ENCODE measurements at regions not wholly inside any gene's neighbourhood (a gene's known extent, or its start where the extent isn't known, plus 50 kb on each side); places are given as distances from the start of the nearest gene placed in this dataset.

DNA sequence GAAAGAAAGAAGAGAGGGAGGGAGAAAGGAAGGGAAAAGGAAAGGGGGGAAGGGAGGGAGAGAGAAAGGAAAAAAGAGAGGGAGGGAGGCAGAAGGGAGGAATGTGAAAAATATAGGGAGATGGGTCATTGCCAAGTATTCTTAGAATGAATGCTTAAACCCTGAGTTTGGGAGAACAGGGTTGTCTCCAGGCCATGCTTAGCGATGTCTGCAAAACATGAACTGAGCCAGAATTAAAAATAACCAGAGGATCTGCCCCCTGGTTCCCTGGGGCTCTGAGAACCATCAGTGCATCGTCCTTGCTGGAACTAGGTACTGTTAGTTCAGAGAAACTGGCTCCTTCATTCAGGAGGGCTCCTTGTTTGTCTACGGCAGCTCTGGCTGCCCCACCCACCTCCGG, 170.4 kb downstream of the IRX5 start:
- POLR2A ChIA-PET = no interaction called here
- 76% methylated on average over 3 of the region's 4 CpGs for WGBS (ENCODE audit: insufficient coverage)
- CTCF ChIA-PET = no interaction called here
- Mint-ChIP-seq H3K4me1 (no peaks in the 10 kb centered on the region), H3K9me3 (ENCODE audit: insufficient read depth) (peaks cover 2% of the 10 kb centered on the region), H3K27ac (no peak overlapping the region), H3K27me3 (no peaks in the 10 kb centered on the region), H3K4me3 (no peak overlapping the region)
- Histone ChIP-seq H3K9me3 (ENCODE audit: control extremely low read depth in 1 of 3, control insufficient read depth in 2 of 3, insufficient read depth in 1 of 3, low read length in 2 of 3) (peaks cover 0 to 24% (median 6%) of the 10 kb centered on the region in 3 donors), H3K4me3 (ENCODE audit: control extremely low read depth in 1 of 5, extremely low read depth in 1 of 5, insufficient read depth in 1 of 5, low read depth in 2 of 5, low read length in 4 of 5) (no peak overlapping the region), H3K27me3 (replicated peaks in 1 of 4; ENCODE audit: control extremely low read depth in 1 of 4, control insufficient read depth in 3 of 4, insufficient read depth in 4 of 4, low read length in 3 of 4) (no peaks in the 10 kb centered on the region), H4K20me1 (ENCODE audit: control insufficient read depth, insufficient read depth, low read length, poor library complexity, severe bottlenecking) (no peaks in the 10 kb centered on the region), H3K36me3 (replicated peaks in 1 of 2; ENCODE audit: control extremely low read depth in 1 of 2, control insufficient read depth in 1 of 2, extremely low read depth in 1 of 2, insufficient read depth in 2 of 2, low read length in 1 of 2) (no peaks in the 10 kb centered on the region), H2AFZ (ENCODE audit: insufficient read depth, low read depth, low read length, poor library complexity, severe bottlenecking) (no peak overlapping the region), H3K4me2 (replicated peaks; ENCODE audit: low read depth, low read length, poor library complexity, severe bottlenecking) (no peak overlapping the region), H3K79me2 (ENCODE audit: control insufficient read depth, insufficient read depth, low read length) (no peaks in the 10 kb centered on the region), H3K27ac (ENCODE audit: low read length in 2 of 2) (no peak overlapping the region), H3K4me1 (ENCODE audit: control insufficient read depth in 2 of 2, insufficient read depth in 2 of 2, low read length in 2 of 2) (no peaks in the 10 kb centered on the region), H3K9ac (ENCODE audit: low read length) (no peak overlapping the region)
- intact Hi-C loops (cut with micrococcal nuclease) = no loop called here
- ATAC-seq (ENCODE audit: low read depth) (no peak), DNase-seq (no peak)
- TF ChIP-seq EZH2 (IDR thresholded peaks at IDR 0.05; ENCODE audit: borderline replicate concordance, insufficient read depth, low read depth, low read length, poor library complexity, severe bottlenecking) = no peak
- TF ChIP-seq, protein P1, sequence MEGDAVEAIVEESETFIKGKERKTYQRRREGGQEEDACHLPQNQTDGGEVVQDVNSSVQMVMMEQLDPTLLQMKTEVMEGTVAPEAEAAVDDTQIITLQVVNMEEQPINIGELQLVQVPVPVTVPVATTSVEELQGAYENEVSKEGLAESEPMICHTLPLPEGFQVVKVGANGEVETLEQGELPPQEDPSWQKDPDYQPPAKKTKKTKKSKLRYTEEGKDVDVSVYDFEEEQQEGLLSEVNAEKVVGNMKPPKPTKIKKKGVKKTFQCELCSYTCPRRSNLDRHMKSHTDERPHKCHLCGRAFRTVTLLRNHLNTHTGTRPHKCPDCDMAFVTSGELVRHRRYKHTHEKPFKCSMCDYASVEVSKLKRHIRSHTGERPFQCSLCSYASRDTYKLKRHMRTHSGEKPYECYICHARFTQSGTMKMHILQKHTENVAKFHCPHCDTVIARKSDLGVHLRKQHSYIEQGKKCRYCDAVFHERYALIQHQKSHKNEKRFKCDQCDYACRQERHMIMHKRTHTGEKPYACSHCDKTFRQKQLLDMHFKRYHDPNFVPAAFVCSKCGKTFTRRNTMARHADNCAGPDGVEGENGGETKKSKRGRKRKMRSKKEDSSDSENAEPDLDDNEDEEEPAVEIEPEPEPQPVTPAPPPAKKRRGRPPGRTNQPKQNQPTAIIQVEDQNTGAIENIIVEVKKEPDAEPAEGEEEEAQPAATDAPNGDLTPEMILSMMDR (IDR thresholded peaks at IDR 0.05) = no peak

DNA sequence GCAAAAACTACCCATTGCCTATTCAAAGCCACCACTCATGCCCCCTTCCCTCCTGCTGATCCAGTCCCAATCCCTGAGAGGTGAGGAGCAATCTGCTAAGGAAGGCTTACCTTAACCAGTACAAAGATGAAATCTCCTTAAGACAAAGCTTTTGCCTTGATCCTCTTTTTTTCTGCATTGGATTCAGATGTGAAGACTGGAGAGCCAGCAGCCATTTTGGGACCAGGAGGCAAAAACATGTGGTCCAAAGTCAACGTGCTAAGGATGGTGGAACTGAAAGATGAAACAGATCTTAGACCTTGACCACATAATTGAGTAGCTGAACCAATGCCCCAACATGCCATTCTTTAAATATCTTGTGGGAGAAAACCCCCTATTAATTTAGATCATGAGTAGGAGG, 171.4 kb downstream of the IRX5 start:
- no CpG with 5 or more reads among the region's 1 CpG for WGBS (ENCODE audit: insufficient coverage)
- ATAC-seq (ENCODE audit: low read depth) = no peak
- H3K27ac ChIP-seq (ENCODE audit: low read length in 2 of 2) = no peak overlapping the region
- no peak for DNase-seq
- H3K36me3 ChIP-seq (replicated peaks in 1 of 2; ENCODE audit: control extremely low read depth in 1 of 2, control insufficient read depth in 1 of 2, extremely low read depth in 1 of 2, insufficient read depth in 2 of 2, low read length in 1 of 2) = no peaks in the 10 kb centered on the region
- TF ChIP-seq EZH2 (IDR thresholded peaks at IDR 0.05; ENCODE audit: borderline replicate concordance, insufficient read depth, low read depth, low read length, poor library complexity, severe bottlenecking) = no peak
- TF ChIP-seq, protein P1 (IDR thresholded peaks at IDR 0.05) = no peak
- H4K20me1 ChIP-seq (ENCODE audit: control insufficient read depth, insufficient read depth, low read length, poor library complexity, severe bottlenecking) = no peaks in the 10 kb centered on the region
- no peak overlapping the region for H3K27ac Mint-ChIP-seq
- no peaks in the 10 kb centered on the region for H3K27me3 ChIP-seq (replicated peaks in 1 of 4; ENCODE audit: control extremely low read depth in 1 of 4, control insufficient read depth in 3 of 4, insufficient read depth in 4 of 4, low read length in 3 of 4)
- no peak overlapping the region for H3K9ac ChIP-seq (ENCODE audit: low read length)
- H3K4me1 Mint-ChIP-seq = no peaks in the 10 kb centered on the region
- H3K9me3 ChIP-seq (ENCODE audit: control extremely low read depth in 1 of 3, control insufficient read depth in 2 of 3, insufficient read depth in 1 of 3, low read length in 2 of 3) = peaks cover 0 to 22% (median 6%) of the 10 kb centered on the region in 3 donors
- H3K4me1 ChIP-seq (ENCODE audit: control insufficient read depth in 2 of 2, insufficient read depth in 2 of 2, low read length in 2 of 2) = no peaks in the 10 kb centered on the region
- intact Hi-C loops (cut with micrococcal nuclease) = no loop called here
- peaks cover 2% of the 10 kb centered on the region for H3K9me3 Mint-ChIP-seq (ENCODE audit: insufficient read depth)
- H3K4me3 ChIP-seq (ENCODE audit: control extremely low read depth in 1 of 5, extremely low read depth in 1 of 5, insufficient read depth in 1 of 5, low read depth in 2 of 5, low read length in 4 of 5) = no peak overlapping the region
- no peak overlapping the region for H3K4me2 ChIP-seq (replicated peaks; ENCODE audit: low read depth, low read length, poor library complexity, severe bottlenecking)
- no peak overlapping the region for H3K4me3 Mint-ChIP-seq
- ChIA-PET CTCF (no interaction called here), POLR2A (no interaction called here)
- no peak overlapping the region for H2AFZ ChIP-seq (ENCODE audit: insufficient read depth, low read depth, low read length, poor library complexity, severe bottlenecking)
- H3K79me2 ChIP-seq (ENCODE audit: control insufficient read depth, insufficient read depth, low read length) = no peaks in the 10 kb centered on the region
- H3K27me3 Mint-ChIP-seq = no peaks in the 10 kb centered on the region
